Esophagus muscularis mucosa (tissue), 4 donors: ENCODE measurements at regions not wholly inside any gene's neighbourhood (a gene's known extent, or its start where the extent isn't known, plus 50 kb on each side); places are given as distances from the start of the nearest gene placed in this dataset.

Source experiments
- DNase-seq: peaks from one replicate; pipeline ENCODE4 v3.0.0-alpha.2; 2017; ENCODE audit errors: extremely low spot score
- H3K27ac ChIP-seq, 4 donors: fragments of 200-600 bp; sonication (generic); replicated peaks in 1 of 4; 1 replicate in 3 of 4; 2 replicates in 1 of 4; pipeline ENCODE4 v1.5.1; 2016 to 2019; ENCODE audit warnings: mild to moderate bottlenecking in 1 of 4
- H3K27me3 ChIP-seq, 4 donors: fragments of 200-600 bp; sonication (generic); one replicate each; pipeline versions ENCODE4 v1.5.1 to v1.6.0; 2016 to 2019
- H3K36me3 ChIP-seq, 4 donors: fragments of 200-600 bp; sonication (generic); one replicate each; pipeline ENCODE4 v1.5.1; 2016 to 2019
- H3K4me1 ChIP-seq, 4 donors: fragments of 200-600 bp; sonication (generic); one replicate each; pipeline ENCODE4 v1.5.1; 2016 to 2019
- H3K4me3 ChIP-seq, 4 donors: fragments of 200-600 bp; sonication (generic); 1 replicate in 2 of 4; 2 replicates in 2 of 4; pipeline ENCODE4 v1.5.1; 2016 to 2019; ENCODE audit warnings: mild to moderate bottlenecking in 4 of 4, moderate library complexity in 1 of 4
- H3K9me3 ChIP-seq, 4 donors: fragments of 200-600 bp; sonication (generic); 1 replicate in 3 of 4; 2 replicates in 1 of 4; pipeline ENCODE4 v1.5.1; 2016 to 2019
- EP300 ChIP-seq: sonication (generic); formaldehyde crosslinking; IDR thresholded peaks from one replicate; pipeline ENCODE4 v1.6.1; 2017; ENCODE audit warnings: antibody characterized with exemption
- POLR2A ChIP-seq: fragments of 450-650 bp; IDR thresholded peaks from one replicate; pipeline ENCODE4 v1.6.1; 2017; ENCODE audit warnings: antibody characterized with exemption, moderate library complexity, mild to moderate bottlenecking, low read depth
- POLR2AphosphoS5 ChIP-seq, 2 donors: sonication (generic); formaldehyde crosslinking; IDR thresholded peaks; one replicate each; pipeline ENCODE4 v1.6.1; 2017; ENCODE audit warnings: antibody characterized with exemption in 2 of 2
- WGBS: methylation state at CpG from one replicate; pipeline ENCODE4 v1.1.5; 2018; 5-methylcytosine and 5-hydroxymethylcytosine counted together
- intact Hi-C: fragments of 100-400 bp; cut with DNase I; formaldehyde crosslinking; loops from one replicate; pipeline ENCODE4 v1.15.1; 2023
- TF ChIP-seq, protein P1 (sequence below), 3 experiments: fragments of 200-600 bp in 2 of 3; fragments of 450-650 bp in 1 of 3; sonication (generic) in 2 of 3; IDR thresholded peaks; one replicate each; pipeline ENCODE4 v1.5.1; 2017 to 2019; ENCODE audit warnings: antibody characterized with exemption in 3 of 3, mild to moderate bottlenecking in 2 of 3, moderate library complexity in 1 of 3

DNA sequence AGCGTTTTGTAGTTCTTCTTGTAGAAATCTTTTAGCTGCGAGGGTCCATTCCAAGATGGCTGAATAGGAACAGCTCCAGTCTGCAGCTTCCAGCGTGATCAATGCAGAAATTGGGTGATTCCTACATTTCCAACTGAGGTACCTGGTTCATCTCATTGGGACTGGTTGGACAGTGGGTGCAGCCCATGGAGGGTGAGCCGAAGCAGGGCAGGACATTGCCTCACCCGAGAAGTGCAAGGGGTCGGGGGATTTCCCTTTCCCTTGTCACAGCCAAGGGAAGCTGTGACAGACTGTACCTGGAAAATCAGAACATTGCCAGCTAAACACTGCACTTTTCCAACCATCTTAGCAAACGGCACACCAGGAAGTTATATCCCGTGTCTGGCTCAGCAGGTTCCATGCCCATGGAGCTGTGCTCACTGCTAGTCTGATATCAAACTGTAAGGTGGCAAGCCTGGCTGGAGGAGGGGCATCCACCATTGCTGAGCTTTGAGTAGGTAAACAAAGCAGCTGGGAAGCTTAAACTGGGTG, 176.0 kb upstream of the SPRY2 start:
- Histone ChIP-seq H3K36me3 (no peaks in the 10 kb centered on the region), H3K4me1 (no peaks in the 10 kb centered on the region)
- 89% methylated on average over 8 of the region's 8 CpGs for WGBS

DNA sequence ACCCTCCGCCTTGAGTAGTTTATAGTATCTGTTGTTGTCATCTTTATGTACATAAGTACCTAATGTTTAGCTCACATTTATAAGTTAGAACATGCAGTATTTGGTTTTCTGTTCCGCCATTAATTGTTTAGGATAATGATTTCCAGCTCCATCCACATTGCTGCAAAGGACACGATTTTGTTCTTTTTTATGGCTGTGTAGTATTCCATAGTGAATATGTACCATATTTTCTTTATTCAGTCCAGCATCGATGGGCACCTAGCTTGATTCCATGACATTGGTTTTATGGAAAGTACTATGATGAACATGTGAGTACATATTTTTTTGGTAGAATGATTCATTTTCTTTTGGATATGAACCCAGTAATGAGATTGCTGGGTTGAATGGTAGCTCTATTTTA, 174.4 kb upstream of the SPRY2 start:
- Histone ChIP-seq H3K9me3 (peaks cover 0 to 11% (median 2%) of the 10 kb centered on the region in 4 donors), H3K4me3 (no peak overlapping the region), H3K36me3 (no peaks in the 10 kb centered on the region), H3K27me3 (no peaks in the 10 kb centered on the region), H3K4me1 (no peaks in the 10 kb centered on the region), H3K27ac (no peak overlapping the region)
- intact Hi-C loops = no loop called here
- 97% methylated on average over 4 of the region's 4 CpGs for WGBS
- TF ChIP-seq POLR2AphosphoS5 (IDR thresholded peaks at IDR 0.05) (no peak), POLR2A (no peak), EP300 (no peak)
- TF ChIP-seq, protein P1, sequence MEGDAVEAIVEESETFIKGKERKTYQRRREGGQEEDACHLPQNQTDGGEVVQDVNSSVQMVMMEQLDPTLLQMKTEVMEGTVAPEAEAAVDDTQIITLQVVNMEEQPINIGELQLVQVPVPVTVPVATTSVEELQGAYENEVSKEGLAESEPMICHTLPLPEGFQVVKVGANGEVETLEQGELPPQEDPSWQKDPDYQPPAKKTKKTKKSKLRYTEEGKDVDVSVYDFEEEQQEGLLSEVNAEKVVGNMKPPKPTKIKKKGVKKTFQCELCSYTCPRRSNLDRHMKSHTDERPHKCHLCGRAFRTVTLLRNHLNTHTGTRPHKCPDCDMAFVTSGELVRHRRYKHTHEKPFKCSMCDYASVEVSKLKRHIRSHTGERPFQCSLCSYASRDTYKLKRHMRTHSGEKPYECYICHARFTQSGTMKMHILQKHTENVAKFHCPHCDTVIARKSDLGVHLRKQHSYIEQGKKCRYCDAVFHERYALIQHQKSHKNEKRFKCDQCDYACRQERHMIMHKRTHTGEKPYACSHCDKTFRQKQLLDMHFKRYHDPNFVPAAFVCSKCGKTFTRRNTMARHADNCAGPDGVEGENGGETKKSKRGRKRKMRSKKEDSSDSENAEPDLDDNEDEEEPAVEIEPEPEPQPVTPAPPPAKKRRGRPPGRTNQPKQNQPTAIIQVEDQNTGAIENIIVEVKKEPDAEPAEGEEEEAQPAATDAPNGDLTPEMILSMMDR (IDR thresholded peaks at IDR 0.05) = no peak
- DNase-seq = no peak

More for the DNA sequence above, 176.0 kb upstream of the SPRY2 start:
- no peak for DNase-seq
- intact Hi-C loops = no loop called here
- TF ChIP-seq POLR2A = no peak
- TF ChIP-seq, protein P1 (IDR thresholded peaks at IDR 0.05) = no peak
- no peak for TF ChIP-seq EP300
- no peak for TF ChIP-seq POLR2AphosphoS5 (IDR thresholded peaks at IDR 0.05)
- H3K27me3 ChIP-seq = no peaks in the 10 kb centered on the region
- no peak overlapping the region for H3K27ac ChIP-seq
- peaks cover 0 to 11% (median 2%) of the 10 kb centered on the region in 4 donors for H3K9me3 ChIP-seq
- no peak overlapping the region for H3K4me3 ChIP-seq

DNA sequence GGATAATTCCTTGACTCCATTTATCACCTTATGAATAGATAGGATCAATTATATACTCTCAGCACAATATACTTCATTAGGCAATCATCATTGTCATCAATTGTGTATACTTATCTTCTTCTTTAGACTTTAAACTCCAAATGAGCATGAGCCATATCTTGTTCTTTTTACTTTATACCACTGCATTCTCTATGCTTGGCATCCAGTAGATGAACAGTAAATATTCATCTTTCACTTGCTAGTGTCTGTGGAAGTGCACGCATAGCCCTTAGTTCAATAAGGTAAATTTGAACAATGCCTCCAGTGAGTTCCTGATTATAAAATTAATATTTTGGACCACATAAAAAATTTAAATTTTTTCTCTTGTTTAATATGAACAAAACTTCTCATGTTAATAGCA, 172.3 kb upstream of the SPRY2 start:
- H3K36me3 ChIP-seq = no peaks in the 10 kb centered on the region
- intact Hi-C loops = no loop called here
- no peaks in the 10 kb centered on the region for H3K4me1 ChIP-seq
- DNase-seq = no peak
- no peak overlapping the region for H3K4me3 ChIP-seq
- no peak overlapping the region for H3K27ac ChIP-seq
- WGBS = 68% methylated on average over 1 of the region's 1 CpG
- no peak for TF ChIP-seq POLR2AphosphoS5 (IDR thresholded peaks at IDR 0.05)
- TF ChIP-seq POLR2A = no peak
- TF ChIP-seq, protein P1 (IDR thresholded peaks at IDR 0.05) = no peak
- TF ChIP-seq EP300 = no peak
- no peaks in the 10 kb centered on the region for H3K27me3 ChIP-seq
- H3K9me3 ChIP-seq = peaks cover 0 to 11% (median 2%) of the 10 kb centered on the region in 4 donors

DNA sequence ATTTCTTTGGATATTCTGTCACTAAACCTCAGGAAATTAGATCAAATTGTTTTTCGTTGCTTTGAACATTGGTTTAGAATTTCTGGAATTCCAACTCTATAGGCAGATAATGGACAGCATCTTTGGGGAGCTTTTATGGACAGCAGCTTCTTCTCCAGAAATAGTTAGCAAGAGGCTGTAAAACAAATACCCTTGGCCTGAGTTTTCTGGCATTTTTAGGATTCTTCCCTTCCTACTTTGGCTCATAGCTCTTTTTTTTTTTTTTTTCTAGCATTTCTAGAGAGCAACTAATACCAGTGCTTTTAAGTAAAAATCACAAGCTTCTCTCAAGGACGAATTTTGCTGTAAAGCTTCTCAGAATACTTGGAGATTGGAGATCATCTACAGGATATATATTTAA, 169.8 kb upstream of the SPRY2 start:
- no peaks in the 10 kb centered on the region for H3K9me3 ChIP-seq
- no peak for DNase-seq
- no peak overlapping the region for H3K27ac ChIP-seq
- 78% methylated on average over 2 of the region's 2 CpGs for WGBS
- H3K27me3 ChIP-seq = no peaks in the 10 kb centered on the region
- TF ChIP-seq POLR2AphosphoS5 (IDR thresholded peaks at IDR 0.05) (no peak), EP300 (no peak), POLR2A (no peak)
- TF ChIP-seq, protein P1 (IDR thresholded peaks at IDR 0.05) = no peak
- no peaks in the 10 kb centered on the region for H3K36me3 ChIP-seq
- H3K4me3 ChIP-seq = no peak overlapping the region
- intact Hi-C loops = no loop called here
- no peaks in the 10 kb centered on the region for H3K4me1 ChIP-seq

DNA sequence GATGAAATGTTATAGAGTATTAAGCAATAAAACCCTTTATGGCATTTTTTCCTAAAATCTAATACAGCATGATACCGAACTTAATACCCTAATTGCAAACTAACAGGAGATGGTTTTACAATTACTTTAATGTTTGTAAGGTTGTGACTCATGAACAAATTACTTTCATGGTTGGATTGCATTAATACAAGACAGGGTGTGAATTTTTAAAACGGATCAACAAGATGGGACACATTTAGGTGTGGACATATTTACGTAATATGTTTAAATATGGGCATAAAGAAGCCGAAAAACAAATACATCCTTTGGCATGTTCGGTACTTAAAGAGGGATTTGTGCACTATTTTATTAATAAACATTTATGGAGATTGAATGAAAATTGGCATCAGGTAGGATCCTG, 168.3 kb upstream of the SPRY2 start:
- H3K9me3 ChIP-seq = peaks cover 0 to 5% (median 0%) of the 10 kb centered on the region in 4 donors
- H3K27me3 ChIP-seq = no peaks in the 10 kb centered on the region
- no peaks in the 10 kb centered on the region for H3K36me3 ChIP-seq
- H3K4me1 ChIP-seq = no peaks in the 10 kb centered on the region
- intact Hi-C loops = no loop called here
- DNase-seq = no peak
- H3K27ac ChIP-seq = no peak overlapping the region
- TF ChIP-seq POLR2AphosphoS5 (IDR thresholded peaks at IDR 0.05) (no peak), EP300 (no peak), POLR2A (no peak)
- TF ChIP-seq, protein P1 (IDR thresholded peaks at IDR 0.05) = no peak
- WGBS = 89% methylated on average over 5 of the region's 5 CpGs
- H3K4me3 ChIP-seq = no peak overlapping the region
